ENCODE measurements at regions not wholly inside any gene's neighbourhood (a gene's known extent, or its start where the extent isn't known, plus 50 kb on each side); places are given as distances from the start of the nearest gene placed in this dataset.

DNA sequence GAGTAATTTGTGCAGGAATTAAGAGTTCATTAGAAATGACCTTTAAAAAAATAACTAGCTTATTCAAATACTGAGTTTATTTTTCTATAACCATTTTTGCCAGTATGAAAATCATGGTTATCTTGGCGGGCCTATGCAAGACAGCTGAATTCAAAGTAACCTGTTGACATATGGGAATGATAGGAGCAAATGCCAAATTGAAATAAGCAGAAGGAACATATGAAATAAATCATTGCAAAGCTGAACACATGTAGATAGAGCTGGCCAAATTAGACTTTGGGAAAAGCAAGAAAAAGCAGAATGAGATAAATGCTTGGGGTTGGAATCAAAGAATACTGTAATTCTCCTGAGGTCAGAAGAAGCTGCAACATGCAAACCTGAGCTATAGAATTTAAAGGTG lies 372.5 kb downstream of the ADAMTS20 start:
- no peak for DNase-seq (ENCODE audit: low spot score)

DNA sequence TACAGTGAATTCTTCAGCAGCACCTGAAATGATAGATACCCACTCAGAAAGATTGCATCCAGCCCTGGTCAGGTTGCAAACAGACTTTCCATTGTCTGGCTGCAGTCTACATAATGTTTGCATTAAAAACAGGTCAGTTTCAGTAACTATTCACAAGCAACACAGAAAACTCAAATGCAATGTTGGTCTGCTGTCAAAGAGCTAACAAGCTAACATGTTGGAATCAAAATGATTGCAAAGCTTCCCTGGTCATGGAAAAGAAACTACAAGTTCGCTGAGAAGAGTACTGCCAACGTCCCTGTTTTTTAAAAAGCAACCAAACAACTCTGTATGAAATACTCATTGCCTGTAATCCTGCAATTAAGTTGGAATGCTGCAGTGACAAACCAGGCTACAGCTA lies 374.7 kb downstream of the ADAMTS20 start:
- DNase-seq (ENCODE audit: low spot score), result no peak

DNA sequence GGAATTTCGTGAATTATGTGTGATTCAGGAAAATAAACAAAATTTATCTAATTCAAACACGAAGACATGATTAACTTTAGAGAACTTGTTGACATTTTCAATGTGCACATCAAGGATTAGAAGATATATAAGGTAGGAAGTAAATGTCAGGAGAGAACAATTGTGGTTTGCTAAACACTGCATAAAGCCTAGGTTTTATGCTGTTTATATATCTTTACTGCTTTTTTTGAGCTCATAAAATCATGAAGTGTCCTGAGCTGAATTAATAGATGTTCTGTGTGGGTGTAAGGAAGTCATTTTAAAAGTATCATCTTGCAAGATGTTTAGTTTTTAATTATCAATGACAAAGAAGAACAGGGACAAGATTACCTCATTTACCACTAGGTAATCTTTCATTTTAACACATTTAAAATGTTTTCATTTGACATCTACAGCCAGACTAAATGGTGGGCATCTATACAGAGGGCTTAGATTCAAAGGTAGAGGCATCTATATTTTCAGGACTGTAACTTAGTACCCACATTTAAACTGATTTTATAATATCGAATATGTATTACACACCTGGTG lies 382.8 kb downstream of the ADAMTS20 start:
- DNase-seq (ENCODE audit: low spot score), result peak; percentile 5

DNA sequence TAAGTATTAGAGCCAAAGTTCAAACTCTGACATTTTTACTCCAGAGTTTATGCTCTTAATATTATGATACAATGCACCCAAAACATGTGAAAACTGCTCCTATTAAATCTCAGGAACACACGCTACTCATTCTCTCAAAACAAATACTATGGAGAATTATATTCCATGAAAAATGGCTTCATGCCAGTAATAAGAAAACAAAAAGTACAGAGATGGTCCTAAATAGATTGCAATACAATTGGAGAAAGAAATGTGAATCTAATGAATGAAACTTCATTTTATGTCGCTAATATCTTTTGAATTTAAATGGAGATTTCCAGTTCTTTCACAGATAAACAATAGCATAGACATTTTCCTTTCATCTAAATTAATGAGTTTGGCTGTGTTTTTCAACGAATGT lies 384.3 kb downstream of the ADAMTS20 start:
- DNase-seq (ENCODE audit: low spot score), result no peak

DNA sequence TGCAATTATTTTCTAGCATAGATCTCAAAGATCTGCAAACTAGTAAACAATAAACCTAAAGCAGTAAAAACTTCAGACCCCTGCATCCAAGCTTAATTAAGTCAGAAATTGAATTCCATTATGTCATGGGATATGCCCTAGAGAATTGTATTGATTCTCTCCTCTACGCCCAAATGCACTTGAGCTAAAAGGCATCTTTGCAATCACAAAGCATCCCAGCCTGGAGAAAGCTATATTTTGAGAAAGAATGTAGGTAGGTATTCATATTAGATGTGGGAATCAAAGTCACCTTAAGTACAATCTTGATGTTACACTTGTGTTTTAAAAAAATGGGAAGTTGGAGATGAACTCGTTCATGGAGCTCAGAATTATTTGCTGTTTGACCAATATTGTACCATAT lies 386.7 kb downstream of the ADAMTS20 start:
- no peak for DNase-seq (ENCODE audit: low spot score)

DNA sequence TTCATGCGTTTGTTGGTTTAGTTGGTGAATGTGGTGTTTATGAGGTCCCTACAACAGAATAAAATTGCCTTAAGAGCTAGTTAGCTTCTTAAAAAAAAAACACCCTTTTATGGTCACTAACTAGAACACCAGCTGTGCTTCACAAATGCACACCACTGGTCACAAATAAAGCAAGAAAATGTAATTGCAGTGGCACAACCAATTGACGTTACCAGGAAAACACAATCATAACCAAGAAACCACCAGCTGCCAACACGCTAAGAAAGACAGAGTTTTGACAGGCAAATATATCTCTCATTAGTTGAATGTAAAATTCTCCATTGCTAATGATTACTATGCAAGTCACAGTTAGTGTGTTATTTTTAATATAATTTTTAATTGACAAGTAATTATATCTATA lies 389.9 kb downstream of the ADAMTS20 start:
- DNase-seq (ENCODE audit: low spot score), result no peak

DNA sequence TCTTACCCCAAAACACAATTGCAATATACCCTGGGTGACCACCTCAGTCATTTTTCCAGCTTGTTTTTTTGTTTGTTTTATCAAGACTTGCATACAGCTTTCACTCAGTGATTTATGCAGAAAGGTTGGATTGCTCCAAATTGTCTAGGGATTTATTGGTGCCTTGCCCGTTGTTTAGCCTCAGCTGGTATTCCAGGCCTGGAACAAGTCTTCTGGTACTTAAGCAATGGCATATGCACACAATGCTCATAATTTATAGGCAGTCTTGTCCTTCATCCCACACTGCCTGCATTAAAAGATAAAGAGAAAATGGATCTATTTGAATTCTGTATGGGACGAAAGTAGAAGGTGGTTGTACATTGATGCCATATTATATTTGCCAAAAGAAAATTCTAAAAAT lies 392.5 kb downstream of the ADAMTS20 start:
- no peak for DNase-seq (ENCODE audit: low spot score)

DNA sequence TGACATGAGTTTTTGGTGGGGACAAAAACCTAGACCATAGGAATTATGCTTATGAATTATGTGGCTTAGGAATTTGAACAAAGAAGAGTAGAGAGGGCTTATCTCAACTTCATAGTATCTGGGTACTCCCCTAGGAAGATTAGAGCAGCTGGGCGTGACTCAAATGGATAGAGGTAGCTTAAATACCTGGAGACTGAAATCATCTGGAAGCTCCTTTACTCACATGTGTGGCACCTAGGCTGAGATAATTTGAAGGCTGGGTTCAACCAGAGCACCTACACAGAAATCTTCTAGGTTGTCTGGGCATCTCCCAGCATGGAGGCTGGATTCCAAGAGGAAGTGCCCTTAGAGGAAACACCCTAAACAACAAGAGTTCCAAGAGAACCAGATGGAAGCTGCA lies 393.9 kb downstream of the ADAMTS20 start:
- DNase-seq (ENCODE audit: low spot score), result no peak

DNA sequence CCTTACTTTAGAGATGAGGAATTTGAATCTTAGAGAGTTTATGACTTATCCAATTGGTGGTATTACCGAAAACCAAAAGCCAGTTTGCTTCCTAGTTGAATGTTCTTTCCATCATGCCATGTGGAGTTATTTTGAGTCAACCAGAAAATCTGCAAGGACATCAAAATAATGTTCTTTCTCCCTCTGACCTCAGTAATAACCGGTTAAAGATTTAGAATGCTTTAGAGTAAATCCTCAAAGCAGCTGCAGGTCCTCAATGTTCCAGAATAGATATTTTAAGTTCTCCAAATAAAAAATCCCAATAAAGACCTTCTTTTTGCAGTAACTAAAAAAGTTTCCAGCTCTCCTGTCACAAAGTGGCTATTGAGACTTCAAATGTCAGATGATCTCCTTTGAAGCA lies 396.6 kb downstream of the ADAMTS20 start:
- no peak for DNase-seq (ENCODE audit: low spot score)

DNA sequence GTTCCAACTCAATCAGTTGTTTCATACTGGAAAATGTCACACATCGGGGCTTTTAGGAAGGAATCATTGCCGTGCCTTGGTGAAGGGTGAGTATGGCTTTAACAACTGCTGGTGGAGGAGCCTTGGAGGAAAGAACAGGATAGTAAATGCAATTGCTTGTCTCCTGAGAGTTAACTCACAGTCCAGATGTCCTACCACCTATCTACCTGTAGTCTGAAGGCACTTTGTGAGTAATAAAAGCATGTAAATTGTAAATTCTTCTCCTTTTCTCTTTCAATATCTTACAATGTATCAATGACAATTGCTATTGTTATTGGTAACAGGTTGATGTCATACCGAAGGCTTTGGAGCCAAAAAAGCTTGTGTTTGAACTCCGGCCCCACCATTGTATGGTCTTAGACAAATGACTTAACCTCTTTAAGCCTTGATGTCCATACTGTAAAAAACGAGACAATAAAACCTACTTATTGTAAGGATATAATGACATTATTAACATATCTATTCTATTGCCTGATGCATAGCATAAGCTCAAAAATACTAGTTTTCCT lies 397.4 kb downstream of the ADAMTS20 start:
- DNase-seq (ENCODE audit: low spot score), result no peak

DNA sequence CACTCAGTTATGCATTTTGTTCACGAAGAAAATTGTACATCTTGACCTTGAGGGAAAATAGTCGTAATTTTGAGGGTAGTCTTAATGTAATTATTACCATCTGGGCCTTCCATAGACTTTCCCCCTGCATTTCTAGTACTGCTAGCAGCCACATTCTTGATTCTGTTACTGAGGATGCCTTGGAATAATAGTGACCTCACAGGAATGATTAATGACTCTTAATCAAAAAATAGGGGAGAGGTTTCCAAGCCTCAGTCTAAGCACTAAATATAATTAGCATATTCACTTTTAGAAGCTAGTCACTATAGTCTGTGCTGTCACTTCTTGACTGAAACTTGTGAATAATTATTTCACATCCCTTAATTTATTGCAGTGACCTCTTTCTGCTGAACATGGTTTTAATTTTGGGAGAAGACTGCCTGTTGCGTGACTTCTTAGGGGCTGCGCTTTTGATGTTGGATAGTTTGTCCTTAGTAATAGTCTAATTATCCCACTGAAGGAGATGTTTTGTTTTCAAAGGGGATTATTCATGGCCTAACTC lies 400.5 kb downstream of the ADAMTS20 start:
- DNase-seq (ENCODE audit: low spot score), result no peak

DNA sequence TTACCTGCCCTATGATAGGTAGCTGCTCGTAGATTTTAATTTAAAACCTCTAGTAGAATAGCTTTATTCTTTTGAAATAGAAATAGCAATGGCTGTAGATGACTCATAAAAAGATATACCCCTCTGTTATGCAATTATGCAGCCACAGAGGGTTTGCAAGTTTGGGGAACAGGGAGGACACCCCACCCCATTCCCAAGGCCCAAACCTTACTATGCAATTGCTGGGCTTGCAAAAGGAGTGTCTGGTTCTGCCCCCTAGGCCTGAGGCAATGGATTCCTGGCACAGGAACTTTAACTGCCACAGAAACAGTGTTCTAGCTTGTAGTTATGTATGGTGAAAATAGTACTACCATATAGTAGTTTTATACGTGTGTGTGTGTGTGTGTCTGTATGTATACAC lies 403.3 kb downstream of the ADAMTS20 start:
- DNase-seq (ENCODE audit: low spot score), result no peak

DNA sequence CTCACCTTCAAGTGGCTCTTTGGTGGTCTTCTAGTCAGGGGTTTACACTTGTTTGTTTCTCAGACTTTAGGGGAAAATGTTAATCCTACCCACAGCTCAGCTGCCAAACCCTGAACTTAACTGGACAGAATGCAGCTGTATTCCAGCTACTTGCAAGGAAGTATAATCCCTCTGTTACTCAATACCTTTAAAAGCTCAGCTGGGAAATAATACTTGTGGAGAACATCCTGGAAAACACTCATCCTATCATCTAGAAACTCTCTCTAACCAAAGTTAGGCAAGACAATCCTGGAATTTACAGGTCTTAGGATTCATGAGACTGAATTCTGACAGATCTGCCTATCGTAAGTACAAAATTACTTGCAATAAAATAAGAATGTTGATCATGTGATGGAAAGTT lies 404.1 kb downstream of the ADAMTS20 start:
- DNase-seq (ENCODE audit: low spot score), result no peak

DNA sequence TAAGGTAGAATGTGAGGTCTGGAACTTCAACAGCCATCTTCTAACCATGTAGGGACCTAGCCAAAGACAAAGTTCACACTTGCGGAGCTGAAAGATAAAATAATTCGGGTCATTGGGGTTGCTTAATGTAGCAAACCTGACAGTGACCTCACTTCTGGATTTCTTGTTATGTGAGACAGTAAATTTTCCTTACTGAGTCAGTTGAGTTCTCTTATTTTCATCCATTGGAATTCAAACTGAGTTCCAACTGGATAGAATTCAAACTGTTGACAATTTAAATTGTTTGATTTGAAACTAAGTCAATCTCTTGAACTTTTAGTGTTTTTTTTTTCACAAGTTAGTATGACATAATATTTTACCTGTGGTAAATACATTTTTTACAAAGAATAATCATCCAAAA lies 406.5 kb downstream of the ADAMTS20 start:
- no peak for DNase-seq (ENCODE audit: low spot score)

DNA sequence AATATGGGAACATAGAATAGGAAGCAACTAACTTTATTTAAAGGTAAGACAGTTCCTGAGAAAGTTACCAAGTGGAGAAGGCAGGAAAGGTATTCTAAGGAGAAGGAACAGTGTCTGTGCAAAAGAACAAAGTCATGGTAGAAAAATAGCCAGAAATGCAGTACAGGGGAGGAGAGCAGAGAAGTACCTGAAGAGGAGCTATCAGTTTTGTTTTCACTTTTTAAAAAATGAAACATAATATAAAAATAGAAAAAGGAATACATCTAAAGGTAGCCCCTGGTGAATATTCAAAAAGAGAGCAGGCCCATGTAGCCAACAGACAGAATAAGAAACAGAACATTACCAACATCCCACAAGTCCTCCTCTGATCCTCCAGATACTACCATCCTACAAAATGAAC lies 408.7 kb downstream of the ADAMTS20 start:
- no peak for DNase-seq (ENCODE audit: low spot score)

DNA sequence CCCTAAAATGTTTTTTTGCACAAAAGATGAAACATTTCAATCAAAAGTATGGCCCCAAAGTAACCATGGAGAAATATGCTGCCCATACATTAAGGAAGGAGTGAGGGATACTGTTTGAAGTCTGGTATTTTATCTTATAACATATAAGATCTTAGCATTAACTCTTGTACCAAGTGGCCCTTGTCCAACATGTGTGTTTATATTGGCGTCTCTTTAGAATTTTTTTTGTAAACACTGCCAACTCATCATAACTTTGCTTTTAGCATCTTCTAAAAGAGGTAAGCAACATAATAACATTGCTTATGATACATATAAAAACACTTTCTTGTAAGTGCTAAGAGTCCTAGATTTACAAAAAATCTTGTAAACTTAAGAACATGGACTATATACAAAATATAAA lies 419.7 kb downstream of the ADAMTS20 start:
- DNase-seq (ENCODE audit: low spot score), result no peak

DNA sequence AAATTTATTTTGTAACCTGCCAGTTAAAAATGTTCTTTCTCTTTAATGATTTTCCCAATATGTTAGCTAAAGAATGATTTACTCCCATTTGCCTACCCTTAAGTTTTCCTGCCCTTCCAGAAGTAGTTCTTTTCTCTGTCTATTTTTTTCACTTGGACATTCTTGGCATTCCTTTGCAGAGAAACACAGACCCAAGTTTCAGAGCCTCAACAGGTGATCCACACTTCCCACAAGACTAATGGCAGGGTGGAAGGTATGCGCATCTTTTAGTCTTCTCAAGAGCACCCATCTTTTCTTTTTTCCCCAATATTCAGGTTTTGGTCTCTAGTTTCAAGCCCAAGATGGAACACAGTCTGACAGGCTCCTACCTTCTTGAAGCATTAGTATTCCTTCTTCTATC lies 420.7 kb downstream of the ADAMTS20 start:
- no peak for DNase-seq (ENCODE audit: low spot score)

DNA sequence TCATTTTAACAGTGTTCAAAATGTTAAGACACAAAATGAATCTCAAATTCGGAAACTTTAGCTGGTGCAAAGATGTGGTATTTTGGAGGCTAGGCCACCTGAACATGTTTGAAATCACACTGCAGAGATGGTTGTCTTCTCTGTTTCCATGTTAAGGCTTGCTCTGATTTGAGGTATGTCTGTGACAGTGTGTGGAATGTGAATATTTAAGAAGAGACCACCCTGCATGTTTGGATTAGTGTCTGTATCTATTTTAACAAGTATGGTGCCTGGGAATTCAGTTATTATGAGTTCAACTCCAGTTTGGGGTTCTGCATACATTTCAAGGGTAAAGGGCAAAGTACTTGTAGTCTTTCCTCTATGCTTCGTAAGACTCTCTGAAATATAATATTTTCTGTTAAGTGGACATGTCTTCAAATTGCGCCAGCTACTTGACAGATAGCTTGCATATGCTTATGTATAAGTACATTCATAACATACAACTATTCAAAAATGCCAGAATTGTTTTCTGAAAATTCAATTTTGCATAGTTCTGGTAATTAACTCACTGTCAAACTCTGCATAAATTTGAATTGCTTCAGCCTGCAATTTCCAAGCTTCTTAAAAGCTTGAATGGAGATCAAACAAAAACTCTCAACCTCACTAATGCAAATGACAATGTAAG lies 424.0 kb downstream of the ADAMTS20 start:
- no peak for DNase-seq (ENCODE audit: low spot score)

DNA sequence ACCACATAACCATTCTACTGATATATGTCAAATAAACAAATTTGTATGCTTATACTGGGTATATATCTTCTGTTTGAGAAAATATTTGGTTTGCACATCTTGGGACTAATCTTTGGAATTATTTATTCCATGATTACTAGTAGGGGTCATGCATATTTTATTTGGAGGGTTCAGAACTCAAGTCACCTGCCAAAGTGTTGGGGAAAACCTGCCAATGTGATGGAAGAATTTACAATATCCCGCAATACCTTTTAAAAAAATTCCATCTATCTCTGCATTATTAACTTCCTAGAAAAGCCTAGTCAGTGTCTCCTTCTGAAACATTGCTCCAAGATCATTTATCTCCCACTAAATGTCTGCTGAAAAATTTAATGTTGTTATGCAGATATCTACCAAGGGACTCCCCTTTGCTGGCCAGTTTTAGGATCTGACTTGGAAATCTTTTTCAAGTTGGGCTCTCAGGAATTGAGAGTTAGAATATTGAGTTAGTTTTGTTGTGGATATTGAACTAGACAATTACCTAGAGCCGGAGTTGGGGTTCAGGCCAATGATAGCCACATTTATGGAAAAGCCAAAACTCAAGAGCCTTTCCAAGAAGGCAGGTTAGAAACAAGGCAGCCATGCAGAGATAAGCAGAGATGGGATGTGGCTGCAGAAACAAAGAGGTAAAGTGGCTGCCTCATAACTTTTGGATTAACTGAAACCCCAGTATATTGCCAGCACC lies 425.2 kb downstream of the ADAMTS20 start:
- DNase-seq (ENCODE audit: low spot score), result no peak

DNA sequence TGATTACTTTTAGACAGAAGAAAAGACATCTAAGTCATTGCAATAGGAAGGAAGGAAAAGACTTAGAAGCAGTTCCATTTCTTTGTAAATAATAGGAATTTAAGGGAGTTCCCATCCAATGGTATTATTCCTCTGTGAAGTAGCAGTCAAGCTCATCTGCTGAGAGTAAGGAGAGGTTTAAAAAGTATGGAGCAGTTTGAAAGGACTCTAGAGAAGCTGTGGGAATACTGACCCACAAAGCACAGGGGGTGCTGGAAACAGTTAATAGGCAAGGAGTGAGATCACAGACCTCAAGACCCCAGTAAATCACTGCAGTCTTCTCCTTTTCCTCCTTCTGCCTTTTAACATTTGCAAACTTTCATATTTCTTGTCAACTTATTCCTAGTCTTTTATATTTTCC lies 428.5 kb downstream of the ADAMTS20 start:
- no peak for DNase-seq (ENCODE audit: low spot score)

DNA sequence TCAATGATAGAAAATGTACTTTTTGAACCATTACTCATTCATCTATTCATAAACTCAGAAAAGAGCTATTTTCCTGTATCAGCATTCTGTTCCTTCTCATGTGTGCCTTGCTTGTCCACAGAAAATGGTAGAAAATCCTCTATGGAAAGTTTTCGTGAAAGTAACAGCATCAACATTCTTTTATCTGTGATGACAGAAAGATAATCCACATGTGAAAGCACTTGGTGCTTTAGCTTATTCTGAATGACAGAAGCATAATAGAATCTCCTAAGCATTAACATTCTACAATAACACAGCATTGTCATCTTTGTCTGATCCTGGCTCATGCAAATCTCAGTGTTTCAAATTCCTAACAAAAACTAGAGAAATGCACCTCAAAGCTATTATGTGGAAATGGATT lies 431.9 kb downstream of the ADAMTS20 start:
- no peak for DNase-seq (ENCODE audit: low spot score)

DNA sequence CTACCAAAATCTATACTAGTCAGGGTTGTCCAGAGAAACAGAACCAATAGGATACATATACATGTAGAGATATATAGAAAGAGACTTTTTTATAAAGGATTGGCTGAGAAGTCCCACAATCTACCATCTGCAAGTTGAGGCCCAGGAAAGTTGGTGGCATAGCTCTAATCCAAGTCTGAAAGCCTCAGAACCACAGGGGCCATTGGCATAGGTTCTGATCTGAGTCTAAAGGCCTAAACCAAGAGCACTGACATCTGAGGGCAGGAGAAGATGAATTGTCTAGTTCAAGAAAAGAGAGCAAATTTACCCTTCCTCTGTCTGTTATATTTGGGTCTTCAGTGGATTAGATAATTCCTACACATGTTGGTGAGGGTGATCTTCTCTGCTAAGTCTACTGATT lies 433.1 kb downstream of the ADAMTS20 start:
- no peak for DNase-seq (ENCODE audit: low spot score)

DNA sequence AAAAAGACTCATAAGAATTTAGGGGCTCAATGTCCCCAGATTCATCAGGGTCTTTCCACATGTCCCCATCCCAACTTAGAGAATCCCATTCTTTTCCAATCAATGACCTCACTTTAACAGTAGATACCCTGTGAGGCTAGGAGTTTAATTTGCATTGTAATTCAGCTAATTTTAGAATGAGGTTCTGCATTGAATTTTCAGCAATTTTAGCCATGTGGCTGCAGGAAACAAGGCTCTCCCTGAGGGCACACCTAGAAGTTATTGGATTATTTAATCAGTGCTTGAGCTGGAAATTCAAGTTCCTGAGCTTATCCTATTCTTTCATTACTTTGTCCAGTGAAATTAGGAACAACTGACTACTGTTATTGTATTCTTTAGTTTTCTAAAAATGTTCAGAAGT lies 433.8 kb downstream of the ADAMTS20 start:
- DNase-seq (ENCODE audit: low spot score), result no peak

All from A172 (cell line).